ENCODE measurements at regions not wholly inside any gene's neighbourhood (a gene's known extent, or its start where the extent isn't known, plus 50 kb on each side); places are given as distances from the start of the nearest gene placed in this dataset.

DNA sequence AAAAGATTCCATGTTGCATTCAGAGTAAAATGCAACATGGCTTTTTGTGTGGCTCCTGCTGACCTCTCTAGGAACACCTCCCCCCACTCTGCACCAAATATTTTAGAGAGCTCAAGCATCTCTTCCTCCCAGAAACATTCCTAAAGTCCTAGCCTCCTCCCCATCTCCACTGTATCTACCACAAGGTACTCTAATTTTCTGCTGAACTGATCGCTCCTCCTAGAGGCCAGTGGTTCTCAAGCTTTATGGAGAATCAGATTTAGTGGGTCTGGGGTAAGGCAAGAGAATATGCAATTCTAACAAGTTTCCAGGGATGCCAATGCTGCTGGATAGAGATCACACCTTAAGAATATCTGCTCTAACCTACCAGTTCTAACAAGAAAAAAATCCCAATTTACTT is 89.5 kb upstream of the HNRNPA3 start:
- no TSS peak for BruUV-seq (replicated peaks)
- DNase-seq, result no peak
- CTCF ChIA-PET, result no interaction called here
- Mint-ChIP-seq H3K9me3 (ENCODE audit: low read depth, unreplicated experiment) (no peaks in the 10 kb centered on the region), H3K27ac (ENCODE audit: unreplicated experiment) (no peak overlapping the region), H3K4me1 (ENCODE audit: low read depth, unreplicated experiment) (no peaks in the 10 kb centered on the region), H3K27me3 (ENCODE audit: unreplicated experiment) (no peaks in the 10 kb centered on the region), H3K4me3 (ENCODE audit: low read depth, unreplicated experiment) (no peak overlapping the region), H3K36me3 (ENCODE audit: insufficient read depth, unreplicated experiment) (no peaks in the 10 kb centered on the region)
- intact Hi-C loops (cut with micrococcal nuclease; ENCODE audit: unreplicated experiment), result no loop called here
- no peak for TF ChIP-seq CTCF (IDR thresholded peaks at IDR 0.05; ENCODE audit: unreplicated experiment)

DNA sequence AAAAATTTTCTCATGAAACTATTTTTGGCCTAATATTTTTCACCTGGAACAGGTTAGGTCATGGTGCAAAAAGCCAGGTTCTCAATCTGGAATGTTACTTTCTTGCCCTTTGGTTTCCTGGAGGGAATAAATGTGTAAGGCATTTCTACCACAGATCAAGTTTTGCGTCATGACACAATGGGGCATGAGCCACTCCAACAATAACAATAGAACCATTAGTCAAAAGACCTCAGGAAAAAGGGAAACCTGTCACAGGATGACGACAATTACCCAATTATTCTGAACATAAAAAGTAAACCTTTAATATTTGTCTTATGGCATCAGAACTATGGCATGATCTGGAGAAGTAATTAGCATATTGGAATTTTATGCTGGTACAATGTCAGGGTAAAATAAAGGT is 88.2 kb upstream of the HNRNPA3 start:
- no peak overlapping the region for H3K27ac Mint-ChIP-seq (ENCODE audit: unreplicated experiment)
- H3K9me3 Mint-ChIP-seq (ENCODE audit: low read depth, unreplicated experiment), result no peaks in the 10 kb centered on the region
- H3K4me3 Mint-ChIP-seq (ENCODE audit: low read depth, unreplicated experiment), result no peak overlapping the region
- TF ChIP-seq CTCF (IDR thresholded peaks at IDR 0.05; ENCODE audit: unreplicated experiment), result no peak
- H3K36me3 Mint-ChIP-seq (ENCODE audit: insufficient read depth, unreplicated experiment), result no peaks in the 10 kb centered on the region
- BruUV-seq (replicated peaks), result no TSS peak
- H3K27me3 Mint-ChIP-seq (ENCODE audit: unreplicated experiment), result no peaks in the 10 kb centered on the region
- no peak for DNase-seq
- CTCF ChIA-PET, result no interaction called here
- H3K4me1 Mint-ChIP-seq (ENCODE audit: low read depth, unreplicated experiment), result no peaks in the 10 kb centered on the region
- intact Hi-C loops (cut with micrococcal nuclease; ENCODE audit: unreplicated experiment), result no loop called here

DNA sequence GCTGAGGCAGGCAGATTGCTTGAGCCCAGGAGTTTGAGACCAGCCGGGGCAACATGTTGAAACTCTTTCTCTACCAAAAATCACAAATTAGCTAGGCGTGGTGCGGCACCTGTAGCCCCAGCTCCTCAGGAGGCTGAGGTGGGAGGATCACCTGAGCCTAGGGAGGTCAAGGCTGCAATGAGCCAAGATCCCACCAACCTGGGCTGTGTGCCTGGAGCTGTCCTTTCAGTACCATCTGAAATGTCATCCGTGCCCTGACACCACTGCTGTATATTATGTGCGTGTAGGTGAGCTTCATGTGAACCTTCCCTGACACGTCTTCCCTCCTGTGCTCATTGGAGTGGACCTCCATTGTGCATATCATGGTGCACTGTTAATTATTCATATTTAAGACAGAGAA is 84.8 kb upstream of the HNRNPA3 start:
- H3K4me3 Mint-ChIP-seq (ENCODE audit: low read depth, unreplicated experiment), result no peak overlapping the region
- DNase-seq, result no peak
- no peak for TF ChIP-seq CTCF (IDR thresholded peaks at IDR 0.05; ENCODE audit: unreplicated experiment)
- no TSS peak for BruUV-seq (replicated peaks)
- H3K36me3 Mint-ChIP-seq (ENCODE audit: insufficient read depth, unreplicated experiment), result no peaks in the 10 kb centered on the region
- H3K27ac Mint-ChIP-seq (ENCODE audit: unreplicated experiment), result no peak overlapping the region
- no peaks in the 10 kb centered on the region for H3K9me3 Mint-ChIP-seq (ENCODE audit: low read depth, unreplicated experiment)
- no peaks in the 10 kb centered on the region for H3K27me3 Mint-ChIP-seq (ENCODE audit: unreplicated experiment)
- intact Hi-C loops (cut with micrococcal nuclease; ENCODE audit: unreplicated experiment), result no loop called here
- H3K4me1 Mint-ChIP-seq (ENCODE audit: low read depth, unreplicated experiment), result no peaks in the 10 kb centered on the region
- CTCF ChIA-PET, result no interaction called here

- Mint-ChIP-seq H3K9me3 (ENCODE audit: low read depth, unreplicated experiment) (no peaks in the 10 kb centered on the region), H3K4me3 (ENCODE audit: low read depth, unreplicated experiment) (no peak overlapping the region), H3K27ac (ENCODE audit: unreplicated experiment) (no peak overlapping the region), H3K27me3 (ENCODE audit: unreplicated experiment) (no peaks in the 10 kb centered on the region), H3K4me1 (ENCODE audit: low read depth, unreplicated experiment) (no peaks in the 10 kb centered on the region), H3K36me3 (ENCODE audit: insufficient read depth, unreplicated experiment) (no peaks in the 10 kb centered on the region)
- CTCF ChIA-PET, result no interaction called here
- no TSS peak for BruUV-seq (replicated peaks)
- intact Hi-C loops (cut with micrococcal nuclease; ENCODE audit: unreplicated experiment), result no loop called here
- no peak for TF ChIP-seq CTCF (IDR thresholded peaks at IDR 0.05; ENCODE audit: unreplicated experiment)
- DNase-seq, result no peak
These were observed 83.0 kb upstream of the HNRNPA3 start for GRCh38 chr2:177129610-177130009.

- DNase-seq, result no peak
- no peaks in the 10 kb centered on the region for H3K9me3 Mint-ChIP-seq (ENCODE audit: low read depth, unreplicated experiment)
- CTCF ChIA-PET, result no interaction called here
- H3K36me3 Mint-ChIP-seq (ENCODE audit: insufficient read depth, unreplicated experiment), result no peaks in the 10 kb centered on the region
- intact Hi-C loops (cut with micrococcal nuclease; ENCODE audit: unreplicated experiment), result no loop called here
- H3K4me3 Mint-ChIP-seq (ENCODE audit: low read depth, unreplicated experiment), result no peak overlapping the region
- H3K27me3 Mint-ChIP-seq (ENCODE audit: unreplicated experiment), result no peaks in the 10 kb centered on the region
- no peak overlapping the region for H3K27ac Mint-ChIP-seq (ENCODE audit: unreplicated experiment)
- TF ChIP-seq CTCF (IDR thresholded peaks at IDR 0.05; ENCODE audit: unreplicated experiment), result no peak
- no peaks in the 10 kb centered on the region for H3K4me1 Mint-ChIP-seq (ENCODE audit: low read depth, unreplicated experiment)
- no TSS peak for BruUV-seq (replicated peaks)
These were observed 80.7 kb upstream of the HNRNPA3 start for GRCh38 chr2:177131858-177132257.

Data from Calu3 (cell line).